Endothelial cell of umbilical vein (primary cell): ENCODE measurements at regions not wholly inside any gene's neighbourhood (a gene's known extent, or its start where the extent isn't known, plus 50 kb on each side); places are given as distances from the start of the nearest gene placed in this dataset.
"Not testable (repeated sequence)": the region's sequence is repeated elsewhere in the genome, so short reads cannot be mapped to it uniquely, and the experiment has no call there.

Experiments
- BruUV-seq: library from RNA; stranded (reverse); fragments of 400-500 nt; replicated peaks from 2 replicates; lab custom pipeline; 2021; lab: Mats Ljungman, UMichigan
- CTCF ChIA-PET: fragments of 300-600, 350-600 bp; sonication (Branson Sonifier 250); formaldehyde crosslinking; loops from one replicate; lab custom pipeline; 2021; ENCODE audit warnings: antibody characterized with exemption, inconsistent platforms; lab: Charles Lee
- POLR2A ChIA-PET: fragments of 300-600, 350-600 bp; sonication (Branson Sonifier 250); formaldehyde crosslinking; loops from one replicate; lab custom pipeline; 2021; ENCODE audit warnings: antibody characterized with exemption, inconsistent platforms; lab: Charles Lee
- DNase-seq: peaks from one replicate; pipeline ENCODE4 v3.0.0-alpha.2; 2011; ENCODE audit warnings: low read depth, low spot score
- FAIRE-seq: peaks from 2 replicates; lab custom pipeline; 2011; peaks lifted over from hg19 to GRCh38; lab: Jason Lieb, UNC
- H2AFZ ChIP-seq: 2 replicates; pipeline ENCODE4 v1.6.0; 2012; ENCODE audit warnings: low read depth, low read length, control low read depth, inconsistent platforms
- H3K27ac ChIP-seq: 2 replicates; pipeline ENCODE4 v1.5.1; 2011; ENCODE audit warnings: low read depth, mild to moderate bottlenecking, control low read depth, low read length, moderate library complexity; ENCODE audit not compliant: insufficient read depth
- H3K27me3 ChIP-seq, 2 experiments: 2 replicates each; pipeline versions ENCODE4 v1.6.0 to v1.6.1; 2011; ENCODE audit warnings: low read length in 2 of 2, mixed read lengths in 1 of 2; ENCODE audit not compliant: control insufficient read depth in 2 of 2, insufficient read depth in 2 of 2
- H3K36me3 ChIP-seq, 2 experiments: 2 replicates in 1 of 2; 3 replicates in 1 of 2; pipeline ENCODE4 v1.5.1; 2011; ENCODE audit warnings: low read length in 2 of 2, mild to moderate bottlenecking in 1 of 2, moderate library complexity in 1 of 2; ENCODE audit not compliant: control insufficient read depth in 2 of 2, insufficient read depth in 2 of 2; ENCODE audit errors: extremely low read depth in 1 of 2
- H3K4me1 ChIP-seq: 3 replicates; pipeline ENCODE4 v1.5.1; 2011; ENCODE audit warnings: mild to moderate bottlenecking, low read length; ENCODE audit not compliant: control insufficient read depth, insufficient read depth; ENCODE audit errors: extremely low read depth
- H3K4me2 ChIP-seq: 2 replicates; pipeline ENCODE4 v1.6.1; 2011; ENCODE audit warnings: low read length, control low read depth, mixed read lengths; ENCODE audit not compliant: insufficient read depth
- H3K4me3 ChIP-seq, 3 experiments: fragments of 200-600 bp in 1 of 3; sonication (generic), shearing (Covaris generic) in 1 of 3; replicated peaks in 1 of 3; 2 replicates each; pipeline ENCODE4 v1.5.1; 2011 to 2016; ENCODE audit warnings: control low read depth in 3 of 3, low read length in 3 of 3, mild to moderate bottlenecking in 2 of 3, inconsistent platforms in 1 of 3, low read depth in 1 of 3, moderate library complexity in 1 of 3; ENCODE audit not compliant: insufficient read depth in 1 of 3
- H3K79me2 ChIP-seq: 2 replicates; pipeline ENCODE4 v1.6.0; 2012; ENCODE audit warnings: low read length, inconsistent platforms; ENCODE audit not compliant: control insufficient read depth, insufficient read depth
- H3K9ac ChIP-seq: replicated peaks from 2 replicates; pipeline ENCODE3; 2011; ENCODE audit warnings: low read length, control low read depth; ENCODE audit not compliant: insufficient read depth; ENCODE audit errors: extremely low read depth
- H3K9me1 ChIP-seq: replicated peaks from 3 replicates; pipeline ENCODE4 v1.6.0; 2011; ENCODE audit warnings: mild to moderate bottlenecking, low read length; ENCODE audit not compliant: control insufficient read depth, insufficient read depth; ENCODE audit errors: extremely low read depth
- H3K9me3 ChIP-seq: replicated peaks from 2 replicates; pipeline ENCODE4 v1.5.1; 2012; ENCODE audit warnings: low read length, inconsistent platforms; ENCODE audit not compliant: control insufficient read depth, insufficient read depth
- H4K20me1 ChIP-seq: replicated peaks from 2 replicates; pipeline ENCODE3; 2011; ENCODE audit warnings: mild to moderate bottlenecking, low read length; ENCODE audit not compliant: control insufficient read depth, insufficient read depth; ENCODE audit errors: extremely low read depth
- EZH2 ChIP-seq: IDR thresholded peaks from 2 replicates; pipeline ENCODE4 v1.6.1; 2012; ENCODE audit warnings: borderline replicate concordance, low read depth, mild to moderate bottlenecking, moderate library complexity, low read length, inconsistent platforms; ENCODE audit not compliant: severe bottlenecking
- FOS ChIP-seq: IDR thresholded peaks from 2 replicates; pipeline ENCODE4 v1.6.1; 2011; ENCODE audit warnings: mild to moderate bottlenecking, low read length, moderate library complexity, borderline replicate concordance; ENCODE audit not compliant: insufficient read depth
- GATA2 ChIP-seq: IDR thresholded peaks from 2 replicates; pipeline ENCODE4 v1.7.0; 2011; ENCODE audit warnings: low read depth, mild to moderate bottlenecking, moderate library complexity, mixed read lengths, low read length; ENCODE audit not compliant: insufficient read length, insufficient read depth
- MYC ChIP-seq: IDR thresholded peaks from one replicate; pipeline ENCODE4 v1.6.1; 2011; ENCODE audit warnings: mild to moderate bottlenecking, low read depth, low read length
- POLR2A ChIP-seq: IDR thresholded peaks from 2 replicates; pipeline ENCODE4 v1.6.1; 2012; ENCODE audit warnings: low read depth, mild to moderate bottlenecking, control low read depth, low read length
- dilution Hi-C: fragments of 300-500 bp; cut with MboI; formaldehyde crosslinking; loops from one replicate; pipeline ENCODE4 v1.15.0; 2019; ENCODE audit warnings: low sequenced_read_pairs; ENCODE audit not compliant: extremely low pct_ligation_motif_present
- intact Hi-C: fragments of 100-400 bp; cut with micrococcal nuclease; formaldehyde crosslinking; loops from one replicate; pipeline ENCODE4 v1.10.0; 2022

DNA sequence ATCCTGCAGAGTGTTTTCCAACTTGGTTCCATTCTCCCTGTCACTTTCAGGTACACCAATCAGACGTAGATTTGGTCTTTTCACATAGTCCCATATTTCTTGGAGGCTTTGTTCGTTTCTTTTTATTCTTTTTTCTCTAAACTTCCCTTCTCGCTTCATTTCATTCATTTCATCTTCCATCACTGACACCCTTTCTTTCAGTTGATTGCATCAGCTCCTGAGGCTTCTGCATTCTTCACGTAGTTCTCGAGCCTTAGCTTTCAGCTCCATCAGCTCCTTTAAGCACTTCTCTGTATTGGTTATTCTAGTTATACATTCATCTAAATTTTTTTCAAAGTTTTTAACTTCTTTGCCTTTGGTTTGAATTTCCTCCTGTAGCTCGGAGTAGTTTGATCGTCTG is 140.1 kb downstream of the PLPPR4 start:
- H3K36me3 ChIP-seq, DNase-seq, H3K4me2 ChIP-seq, H3K27ac ChIP-seq, intact Hi-C loops, H3K79me2 ChIP-seq, H3K9ac ChIP-seq, BruUV-seq, H2AFZ ChIP-seq, H3K4me1 ChIP-seq, H4K20me1 ChIP-seq, H3K27me3 ChIP-seq, CTCF ChIA-PET, dilution Hi-C loops, POLR2A ChIA-PET, H3K9me3 ChIP-seq, H3K9me1 ChIP-seq, H3K4me3 ChIP-seq, FAIRE-seq: not testable (repeated sequence)

DNA sequence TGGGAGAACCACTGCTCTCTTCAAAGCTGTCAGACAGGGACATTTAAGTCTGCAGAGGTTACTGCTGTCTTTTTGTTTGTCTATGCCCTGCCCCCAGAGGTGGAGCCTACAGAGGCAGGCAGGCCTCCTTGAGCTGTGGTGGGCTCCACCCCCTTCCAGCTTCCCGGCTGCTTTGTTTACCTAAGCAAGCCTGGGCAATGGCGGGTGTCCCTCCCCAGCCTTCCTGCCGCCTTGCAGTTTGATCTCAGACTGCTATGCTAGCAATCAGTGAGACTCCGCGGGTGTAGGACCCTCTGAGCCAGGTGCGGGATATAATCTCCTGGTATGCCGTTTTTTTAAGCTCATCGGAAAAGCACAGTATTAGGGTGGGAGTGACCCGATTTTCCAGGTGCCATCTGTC is 141.0 kb downstream of the PLPPR4 start:
- intact Hi-C loops, result loop anchor here (5.0 kb wide), 2 partner anchors 77 to 302 kb away; no protein-coding TSS in a partner anchor
- H3K4me2 ChIP-seq, BruUV-seq, DNase-seq, H4K20me1 ChIP-seq, POLR2A ChIA-PET, H2AFZ ChIP-seq, H3K27me3 ChIP-seq, H3K79me2 ChIP-seq, H3K9me1 ChIP-seq, H3K9me3 ChIP-seq, H3K4me3 ChIP-seq, H3K27ac ChIP-seq, dilution Hi-C loops, H3K36me3 ChIP-seq, CTCF ChIA-PET, FAIRE-seq, H3K4me1 ChIP-seq, H3K9ac ChIP-seq: not testable (repeated sequence)

DNA sequence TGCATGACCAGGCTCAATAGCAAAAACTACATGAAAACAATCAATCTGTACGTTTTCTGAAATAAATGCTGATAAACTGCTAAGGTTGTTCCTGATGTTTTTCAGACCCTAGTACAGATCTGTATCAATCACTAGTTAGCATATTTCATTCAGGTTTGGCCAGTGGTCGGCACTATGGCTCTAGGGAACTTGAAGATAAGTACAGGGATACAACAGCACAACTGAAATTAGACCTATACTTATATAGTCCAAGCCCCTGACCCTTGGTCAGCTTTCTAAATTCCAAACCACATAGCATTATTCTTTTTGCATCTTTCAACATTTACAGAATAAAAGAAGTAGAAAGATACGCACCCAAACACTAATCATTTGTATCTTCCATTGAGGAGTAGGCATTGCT is 142.7 kb downstream of the PLPPR4 start:
- DNase-seq (peak; percentile 17), FAIRE-seq (peak; percentile 43)
- Histone ChIP-seq H3K9me1 (no peaks in the 10 kb centered on the region), H3K27ac (no peak overlapping the region), H3K79me2 (no peaks in the 10 kb centered on the region), H3K4me3 (no peak overlapping the region), H4K20me1 (no peaks in the 10 kb centered on the region), H2AFZ (no peak overlapping the region), H3K27me3 (peaks cover 0 to 2% of the 10 kb centered on the region in 2 experiments), H3K9ac (no peak overlapping the region), H3K9me3 (no peaks in the 10 kb centered on the region), H3K4me1 (no peaks in the 10 kb centered on the region), H3K36me3 (no peaks in the 10 kb centered on the region), H3K4me2 (no peak overlapping the region)
- TF ChIP-seq POLR2A (no peak), GATA2 (no peak), EZH2 (no peak), FOS (no peak), MYC (no peak)
- CTCF ChIA-PET, result interaction anchor here (1.0 to 1.3 kb wide), 2 partner anchors 241 to 300 kb away, joined by 3 read pairs; no protein-coding TSS in a partner anchor
- dilution Hi-C loops (no loop called here), intact Hi-C loops (loop anchor here (5.0 kb wide), 2 partner anchors 75 to 300 kb away; no protein-coding TSS in a partner anchor)
- BruUV-seq, result no TSS peak
- POLR2A ChIA-PET, result no interaction called here
